Colonic mucosa (tissue), 4 donors: ENCODE measurements at regions not wholly inside any gene's neighbourhood (a gene's known extent, or its start where the extent isn't known, plus 50 kb on each side); places are given as distances from the start of the nearest gene placed in this dataset.

Experiments used
- DNase-seq: peaks from one replicate; pipeline ENCODE4 v3.0.0-alpha.2; 2020
- H3K27ac ChIP-seq: fragments of 200-600 bp; one replicate; pipeline ENCODE4 v1.8.0; 2021
- H3K27me3 ChIP-seq: fragments of 200-600 bp; one replicate; pipeline ENCODE4 v1.8.0; 2021
- H3K36me3 ChIP-seq: fragments of 200-600 bp; one replicate; pipeline ENCODE4 v1.8.0; 2021
- H3K4me1 ChIP-seq: fragments of 200-600 bp; one replicate; pipeline ENCODE4 v1.8.0; 2021; ENCODE audit warnings: mild to moderate bottlenecking
- H3K4me3 ChIP-seq: fragments of 200-600 bp; one replicate; pipeline ENCODE4 v1.8.0; 2021
- H3K9ac ChIP-seq, 2 donors: one replicate each; pipeline ENCODE4 v1.7.0; 2013; ENCODE audit warnings: control low read depth in 2 of 2, low read depth in 2 of 2, low read length in 2 of 2
- H3K9me3 ChIP-seq: fragments of 200-600 bp; one replicate; pipeline ENCODE4 v1.8.0; 2021
- CTCF ChIP-seq: fragments of 200-600 bp; IDR thresholded peaks from one replicate; pipeline ENCODE4 v1.8.0; 2022; ENCODE audit warnings: antibody characterized with exemption, mild to moderate bottlenecking
- intact Hi-C: fragments of 100-400 bp; cut with DNase I; formaldehyde crosslinking; loops from one replicate; pipeline ENCODE4 v1.14.1; 2022
- donor health status: healthy.
- donor health status: DM: no; HTN: no; CAD: no.
- donor health status: DM: no; HTN: no; CAD: no.

- H3K27me3 ChIP-seq: no peaks in the 10 kb centered on the region
- H3K9me3 ChIP-seq: no peaks in the 10 kb centered on the region
- H3K27ac ChIP-seq: no peak overlapping the region
- no peak overlapping the region for H3K9ac ChIP-seq
- DNase-seq: no peak
- H3K4me1 ChIP-seq: no peaks in the 10 kb centered on the region
- no peak overlapping the region for H3K4me3 ChIP-seq
- H3K36me3 ChIP-seq: no peaks in the 10 kb centered on the region
- intact Hi-C loops: no loop called here
- TF ChIP-seq CTCF: no peak
These were observed 513.3 kb upstream of the NOX3 start for GRCh38 chr6:155968921-155969320.

- H3K4me3 ChIP-seq: no peak overlapping the region
- no peak for DNase-seq
- intact Hi-C loops: no loop called here
- H3K27ac ChIP-seq: no peak overlapping the region
- H3K9ac ChIP-seq: no peak overlapping the region
- H3K27me3 ChIP-seq: no peaks in the 10 kb centered on the region
- H3K36me3 ChIP-seq: no peaks in the 10 kb centered on the region
- TF ChIP-seq CTCF: no peak
- H3K9me3 ChIP-seq: no peaks in the 10 kb centered on the region
- no peaks in the 10 kb centered on the region for H3K4me1 ChIP-seq
These were observed 511.7 kb upstream of the NOX3 start for GRCh38 chr6:155967322-155967721.

GRCh38 chr6:155964544-155964943 is 508.9 kb upstream of the NOX3 start:
- H3K9ac ChIP-seq: no peak overlapping the region
- no peak overlapping the region for H3K27ac ChIP-seq
- no peaks in the 10 kb centered on the region for H3K9me3 ChIP-seq
- no peaks in the 10 kb centered on the region for H3K27me3 ChIP-seq
- no peaks in the 10 kb centered on the region for H3K36me3 ChIP-seq
- DNase-seq: no peak
- H3K4me1 ChIP-seq: no peaks in the 10 kb centered on the region
- H3K4me3 ChIP-seq: no peak overlapping the region
- no peak for TF ChIP-seq CTCF
- intact Hi-C loops: no loop called here

GRCh38 chr6:155962276-155962675 is 506.6 kb upstream of the NOX3 start:
- Histone ChIP-seq H3K36me3 (no peaks in the 10 kb centered on the region), H3K9ac (no peak overlapping the region), H3K9me3 (no peaks in the 10 kb centered on the region), H3K4me3 (no peak overlapping the region), H3K4me1 (no peaks in the 10 kb centered on the region), H3K27me3 (no peaks in the 10 kb centered on the region), H3K27ac (no peak overlapping the region)
- TF ChIP-seq CTCF: no peak
- intact Hi-C loops: no loop called here
- DNase-seq: no peak

- Histone ChIP-seq H3K27ac (no peak overlapping the region), H3K9me3 (no peaks in the 10 kb centered on the region), H3K4me3 (no peak overlapping the region), H3K9ac (no peak overlapping the region), H3K27me3 (no peaks in the 10 kb centered on the region), H3K36me3 (no peaks in the 10 kb centered on the region), H3K4me1 (no peaks in the 10 kb centered on the region)
- DNase-seq: peak; percentile 41
- TF ChIP-seq CTCF: no peak
- intact Hi-C loops: no loop called here
These were observed 504.4 kb upstream of the NOX3 start for GRCh38 chr6:155959898-155960495.
